HuH-7.5 (cell line): ENCODE measurements at regions not wholly inside any gene's neighbourhood (a gene's known extent, or its start where the extent isn't known, plus 50 kb on each side); places are given as distances from the start of the nearest gene placed in this dataset.

ENCODE experiments used
- DNase-seq: peaks from one replicate; pipeline ENCODE4 v3.0.0; 2011; ENCODE audit warnings: low spot score

GRCh38 chr13:83332751-83333150 is 549.5 kb downstream of the SLITRK1 start:
- DNase-seq: no peak

- DNase-seq: no peak
Measured at GRCh38 chr13:83327091-83327490, 555.2 kb downstream of the SLITRK1 start.

GRCh38 chr13:83325125-83325853 is 557.0 kb downstream of the SLITRK1 start:
- no peak for DNase-seq

- no peak for DNase-seq
Measured at GRCh38 chr13:83311886-83312577, 570.2 kb downstream of the SLITRK1 start.

GRCh38 chr13:83298617-83299016 is 583.7 kb downstream of the SLITRK1 start:
- no peak for DNase-seq

- DNase-seq: no peak
Measured at GRCh38 chr13:83297586-83298290, 584.5 kb downstream of the SLITRK1 start.

GRCh38 chr13:83295686-83296085 is 586.6 kb downstream of the SLITRK1 start:
- DNase-seq: no peak

- no peak for DNase-seq
Measured at GRCh38 chr13:83286737-83287136, 595.5 kb downstream of the SLITRK1 start.

- no peak for DNase-seq
Measured at GRCh38 chr13:83281654-83282053, 600.6 kb downstream of the SLITRK1 start.

GRCh38 chr13:83274679-83275078 is 607.6 kb downstream of the SLITRK1 start:
- no peak for DNase-seq

GRCh38 chr13:83272652-83273240 is 609.5 kb downstream of the SLITRK1 start:
- no peak for DNase-seq

- no peak for DNase-seq
Measured at GRCh38 chr13:83272076-83272475, 610.2 kb downstream of the SLITRK1 start.

- DNase-seq: no peak
Measured at GRCh38 chr13:83265279-83265678, 617.0 kb downstream of the SLITRK1 start.

GRCh38 chr13:83248751-83249150 is 633.5 kb downstream of the SLITRK1 start:
- no peak for DNase-seq

GRCh38 chr13:83232626-83233025 is 649.6 kb downstream of the SLITRK1 start:
- no peak for DNase-seq

GRCh38 chr13:83229574-83230305 is 652.5 kb downstream of the SLITRK1 start:
- DNase-seq: no peak

GRCh38 chr13:83223546-83223945 is 658.7 kb downstream of the SLITRK1 start:
- no peak for DNase-seq

GRCh38 chr13:83221813-83222241 is 660.4 kb downstream of the SLITRK1 start:
- DNase-seq: no peak

GRCh38 chr13:83221256-83221655 is 661.0 kb downstream of the SLITRK1 start:
- no peak for DNase-seq

GRCh38 chr13:83220241-83220640 is 662.0 kb downstream of the SLITRK1 start:
- DNase-seq: no peak

- no peak for DNase-seq
Measured at GRCh38 chr13:83219832-83220231, 662.4 kb downstream of the SLITRK1 start.
